ENCODE measurements at regions not wholly inside any gene's neighbourhood (a gene's known extent, or its start where the extent isn't known, plus 50 kb on each side); places are given as distances from the start of the nearest gene placed in this dataset.

GRCh38 chr6:53412021-53412715, 63.4 kb upstream of the ELOVL5 start:
- no peak for TF ChIP-seq TAF1 (IDR thresholded peaks at IDR 0.05; ENCODE audit: borderline replicate concordance, insufficient read depth, low read length)
- TF ChIP-seq, protein P1, sequence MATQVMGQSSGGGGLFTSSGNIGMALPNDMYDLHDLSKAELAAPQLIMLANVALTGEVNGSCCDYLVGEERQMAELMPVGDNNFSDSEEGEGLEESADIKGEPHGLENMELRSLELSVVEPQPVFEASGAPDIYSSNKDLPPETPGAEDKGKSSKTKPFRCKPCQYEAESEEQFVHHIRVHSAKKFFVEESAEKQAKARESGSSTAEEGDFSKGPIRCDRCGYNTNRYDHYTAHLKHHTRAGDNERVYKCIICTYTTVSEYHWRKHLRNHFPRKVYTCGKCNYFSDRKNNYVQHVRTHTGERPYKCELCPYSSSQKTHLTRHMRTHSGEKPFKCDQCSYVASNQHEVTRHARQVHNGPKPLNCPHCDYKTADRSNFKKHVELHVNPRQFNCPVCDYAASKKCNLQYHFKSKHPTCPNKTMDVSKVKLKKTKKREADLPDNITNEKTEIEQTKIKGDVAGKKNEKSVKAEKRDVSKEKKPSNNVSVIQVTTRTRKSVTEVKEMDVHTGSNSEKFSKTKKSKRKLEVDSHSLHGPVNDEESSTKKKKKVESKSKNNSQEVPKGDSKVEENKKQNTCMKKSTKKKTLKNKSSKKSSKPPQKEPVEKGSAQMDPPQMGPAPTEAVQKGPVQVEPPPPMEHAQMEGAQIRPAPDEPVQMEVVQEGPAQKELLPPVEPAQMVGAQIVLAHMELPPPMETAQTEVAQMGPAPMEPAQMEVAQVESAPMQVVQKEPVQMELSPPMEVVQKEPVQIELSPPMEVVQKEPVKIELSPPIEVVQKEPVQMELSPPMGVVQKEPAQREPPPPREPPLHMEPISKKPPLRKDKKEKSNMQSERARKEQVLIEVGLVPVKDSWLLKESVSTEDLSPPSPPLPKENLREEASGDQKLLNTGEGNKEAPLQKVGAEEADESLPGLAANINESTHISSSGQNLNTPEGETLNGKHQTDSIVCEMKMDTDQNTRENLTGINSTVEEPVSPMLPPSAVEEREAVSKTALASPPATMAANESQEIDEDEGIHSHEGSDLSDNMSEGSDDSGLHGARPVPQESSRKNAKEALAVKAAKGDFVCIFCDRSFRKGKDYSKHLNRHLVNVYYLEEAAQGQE (IDR thresholded peaks at IDR 0.05; ENCODE audit: insufficient read depth in 1 of 2, low read depth in 2 of 2, low read length in 2 of 2): no peak
- TF ChIP-seq SIN3A (IDR thresholded peaks at IDR 0.05; ENCODE audit: borderline replicate concordance, insufficient read depth, low read length): no peak
- no peak for TF ChIP-seq POLR2AphosphoS5 (IDR thresholded peaks at IDR 0.05; ENCODE audit: low read depth, low read length)

Data from PFSK-1 (cell line).